HPDE6-E6E7 (cell line): ENCODE measurements at regions not wholly inside any gene's neighbourhood (a gene's known extent, or its start where the extent isn't known, plus 50 kb on each side); places are given as distances from the start of the nearest gene placed in this dataset.
"Not testable (repeated sequence)": the region's sequence is repeated elsewhere in the genome, so short reads cannot be mapped to it uniquely, and the experiment has no call there.

Experiments
- DNase-seq: peaks from one replicate; pipeline ENCODE4 v3.0.0; 2011; ENCODE audit warnings: missing footprints; ENCODE audit errors: extremely low spot score

DNA sequence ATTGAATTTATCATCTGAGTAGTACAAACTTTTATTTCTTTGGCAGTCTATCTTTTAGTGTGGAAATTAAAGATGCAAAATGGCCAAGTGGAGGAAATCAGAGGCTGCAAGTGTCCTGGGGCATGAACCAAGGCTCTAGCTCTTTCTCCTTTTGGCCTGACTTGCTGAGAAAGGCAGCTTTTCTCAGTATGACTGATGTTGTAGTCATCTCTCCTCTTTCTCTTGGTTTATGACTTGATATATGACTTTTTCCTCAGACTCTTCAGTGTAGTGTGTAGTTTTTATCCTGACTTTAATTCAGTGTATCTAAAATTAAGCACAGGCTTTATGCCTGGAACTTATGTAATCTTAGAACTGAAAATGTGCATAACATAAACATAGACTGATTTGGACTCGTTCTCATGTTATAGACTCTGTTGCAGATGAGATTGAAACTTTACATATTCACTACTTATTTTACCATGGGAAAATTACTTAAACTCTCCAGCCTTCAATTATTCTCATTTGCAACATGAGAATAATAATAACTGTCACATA is 65.7 kb downstream of the SLITRK5 start:
- no peak for DNase-seq

DNA sequence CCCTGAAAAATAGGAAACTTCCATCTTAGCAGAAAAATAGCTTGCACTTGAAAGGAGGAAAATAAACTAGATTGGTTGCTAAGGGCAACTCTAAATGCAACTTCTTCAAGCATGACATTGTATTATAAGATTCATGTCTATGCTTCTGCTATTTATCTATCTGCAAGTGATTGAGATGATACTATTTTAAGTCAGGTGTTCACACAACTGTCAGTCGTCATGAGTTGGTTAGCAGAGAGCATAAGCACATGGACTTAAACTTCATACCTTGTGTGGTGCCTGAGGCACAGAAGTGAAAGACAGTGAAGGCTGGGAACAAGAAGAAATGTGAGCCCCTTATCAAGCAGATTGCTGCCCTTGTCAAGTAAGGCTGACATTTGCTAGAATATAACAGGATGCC is 82.9 kb downstream of the SLITRK5 start:
- DNase-seq: no peak

DNA sequence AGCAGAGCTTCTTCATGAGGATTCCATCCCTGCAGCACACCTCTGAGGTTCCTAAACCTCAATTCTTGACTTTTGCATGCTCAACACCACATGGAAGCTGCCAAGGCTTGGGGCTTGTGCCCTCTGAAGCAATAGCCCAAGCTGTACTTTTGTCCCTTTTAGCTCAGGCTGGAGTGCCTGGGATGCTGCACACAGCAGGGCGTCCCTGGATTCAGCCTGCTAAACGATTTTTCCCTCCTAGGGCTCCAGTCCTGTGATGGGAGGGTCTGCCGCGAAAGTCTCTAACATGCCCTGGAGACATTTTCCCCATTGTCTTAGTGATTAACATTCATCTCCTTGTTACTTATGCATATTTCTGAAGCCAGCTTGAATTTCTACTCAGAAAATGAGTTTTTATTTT is 98.3 kb downstream of the SLITRK5 start:
- DNase-seq: no peak

DNA sequence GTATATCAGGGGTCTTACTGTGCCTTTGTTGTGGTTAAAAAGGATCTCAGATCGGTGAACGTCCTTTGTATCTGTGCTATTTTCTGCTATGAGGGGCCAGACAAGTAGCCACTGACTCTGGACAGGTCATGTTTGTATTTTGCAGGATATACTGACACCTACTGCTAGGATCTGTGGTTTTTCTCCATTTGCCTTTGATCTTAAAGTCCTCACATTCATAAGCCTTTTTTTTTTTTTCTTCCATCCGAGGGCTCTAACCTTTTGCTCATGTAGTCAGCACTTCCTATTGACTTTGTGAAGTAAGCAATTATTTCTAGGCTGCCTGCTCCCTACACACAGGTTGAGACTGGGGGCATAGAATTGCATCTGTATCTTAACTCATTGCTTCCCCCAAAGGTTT is 106.2 kb downstream of the SLITRK5 start:
- DNase-seq: no peak

DNA sequence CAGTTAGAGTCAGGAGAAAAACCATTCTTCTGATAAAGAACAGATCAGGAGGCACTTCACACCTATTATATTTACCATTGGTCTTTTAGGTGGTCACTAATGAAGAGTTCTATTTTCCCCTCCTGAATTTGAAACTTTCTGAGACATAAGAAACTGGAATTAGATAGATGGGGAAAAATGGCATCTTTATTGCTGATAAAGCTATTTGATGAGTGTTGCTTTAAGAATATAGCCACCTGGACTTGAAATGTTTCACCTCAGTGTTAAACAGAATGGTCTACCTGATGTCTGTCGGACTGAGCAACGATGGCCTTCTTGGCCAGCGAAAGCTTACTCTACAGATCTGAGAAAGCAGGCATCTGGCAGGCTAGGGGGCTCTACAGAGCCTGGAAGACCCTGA is 107.0 kb downstream of the SLITRK5 start:
- DNase-seq: no peak

DNA sequence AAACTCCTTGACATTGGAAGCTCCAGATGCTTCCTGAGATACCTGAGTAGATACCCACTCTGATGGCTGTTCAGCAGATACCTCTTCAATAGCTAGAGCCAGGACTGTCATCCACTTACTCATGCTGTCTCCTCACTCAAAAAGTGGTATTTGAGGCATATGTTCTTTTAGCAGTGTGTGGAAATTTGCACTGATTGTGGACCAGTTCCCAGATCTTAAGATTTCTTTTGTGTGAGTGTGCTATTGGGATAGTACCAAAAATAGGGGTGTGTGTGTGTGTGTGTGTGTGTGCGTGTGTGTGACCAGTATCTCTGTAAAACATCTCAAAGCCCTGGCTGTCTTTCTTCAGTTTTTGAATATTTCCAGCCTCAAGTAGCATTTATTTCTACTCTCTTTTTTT is 108.3 kb downstream of the SLITRK5 start:
- DNase-seq: no peak

DNA sequence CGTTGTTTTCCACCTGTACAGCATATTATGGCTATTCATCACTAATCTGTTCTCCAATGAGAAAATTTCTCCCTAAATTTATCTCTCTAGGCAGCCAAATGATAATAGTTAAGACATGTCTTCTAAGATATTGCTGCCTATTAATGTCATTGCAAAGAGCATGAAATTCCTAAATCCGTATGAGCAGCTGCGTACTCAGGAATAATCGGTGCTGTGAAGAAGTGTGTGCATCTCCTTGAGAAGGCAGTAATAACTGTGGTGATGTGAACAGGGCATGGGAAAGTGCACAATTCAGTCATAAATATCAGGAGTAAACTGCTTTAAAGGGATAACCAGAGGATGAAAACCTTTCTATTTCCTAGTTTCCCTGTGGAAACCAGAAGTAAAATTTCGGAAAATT is 112.2 kb downstream of the SLITRK5 start:
- no peak for DNase-seq

DNA sequence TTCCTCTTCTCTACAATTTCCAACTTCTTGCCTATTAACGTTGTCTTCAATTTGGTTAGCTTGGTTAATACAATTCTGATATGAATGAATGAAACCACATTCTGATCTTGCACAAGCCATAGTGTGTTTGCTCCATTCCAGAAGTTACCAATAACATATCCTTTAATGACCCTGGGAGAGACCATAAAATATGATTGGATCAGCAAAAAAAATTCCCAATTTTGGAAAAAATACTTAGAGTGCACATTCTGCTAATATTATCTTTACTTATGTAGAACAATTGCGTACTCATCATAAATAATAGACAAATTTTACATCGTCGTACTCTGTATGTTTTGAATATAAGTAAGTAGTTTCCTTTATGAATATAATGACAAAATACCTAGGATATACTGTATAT is 117.2 kb downstream of the SLITRK5 start:
- no peak for DNase-seq

DNA sequence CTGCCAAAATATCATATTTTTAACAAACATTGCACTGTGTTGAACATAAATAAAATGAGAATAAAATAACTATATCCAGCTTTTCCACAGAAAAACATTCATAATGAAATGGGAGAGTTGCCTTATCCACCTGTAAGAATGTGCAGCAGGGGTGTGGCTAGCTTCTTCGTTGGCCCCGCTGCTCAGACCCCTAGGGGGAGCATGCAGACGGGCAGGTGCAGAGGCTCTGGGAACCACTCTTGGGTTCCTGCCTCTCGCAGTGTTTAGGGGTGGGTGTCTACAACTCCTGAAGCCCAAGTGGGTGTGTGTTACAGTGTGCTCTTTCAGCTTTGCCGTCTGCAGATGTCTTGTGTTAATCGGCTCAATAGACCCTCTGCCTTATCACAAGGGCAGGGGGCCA is 121.7 kb downstream of the SLITRK5 start:
- no peak for DNase-seq

DNA sequence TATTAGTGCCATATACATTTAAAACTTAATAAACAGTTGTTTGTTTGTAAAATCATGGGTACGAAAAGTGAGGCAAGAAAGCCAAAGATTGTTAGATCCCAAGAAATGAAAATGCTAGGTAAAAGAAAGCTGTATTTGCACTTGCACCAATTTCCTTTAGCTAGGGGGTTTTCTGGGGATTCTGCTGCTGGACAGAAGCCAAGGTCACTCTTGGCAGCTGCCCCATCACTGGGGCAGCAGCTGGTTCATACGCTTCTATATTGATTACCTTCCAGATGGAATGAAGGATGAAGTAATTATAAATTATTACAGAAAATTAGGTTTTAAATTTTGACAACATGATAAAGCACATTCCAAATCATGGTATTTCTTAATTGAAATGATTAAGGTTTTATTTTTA is 127.4 kb downstream of the SLITRK5 start:
- DNase-seq: no peak

DNA sequence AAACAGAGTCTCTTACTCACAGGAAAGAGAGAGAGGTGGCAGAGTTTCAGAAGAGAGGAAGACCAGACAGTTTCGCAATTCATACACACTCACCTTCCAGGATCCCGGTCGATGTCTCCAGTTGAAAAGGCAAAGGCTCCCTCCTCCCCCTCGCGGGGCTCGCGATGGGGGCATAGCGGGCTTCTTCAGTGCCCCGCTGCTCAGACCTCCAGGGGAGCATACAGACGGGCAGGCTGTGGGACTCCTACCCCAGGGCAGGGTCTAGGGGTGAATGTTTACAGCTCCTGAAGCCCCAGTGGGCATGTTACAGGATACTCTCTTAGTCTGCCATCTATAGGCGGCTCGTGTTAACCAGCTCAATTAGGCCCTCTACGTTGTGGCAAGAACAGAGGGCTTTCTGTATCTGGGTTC is 139.2 kb downstream of the SLITRK5 start:
- no peak for DNase-seq

DNA sequence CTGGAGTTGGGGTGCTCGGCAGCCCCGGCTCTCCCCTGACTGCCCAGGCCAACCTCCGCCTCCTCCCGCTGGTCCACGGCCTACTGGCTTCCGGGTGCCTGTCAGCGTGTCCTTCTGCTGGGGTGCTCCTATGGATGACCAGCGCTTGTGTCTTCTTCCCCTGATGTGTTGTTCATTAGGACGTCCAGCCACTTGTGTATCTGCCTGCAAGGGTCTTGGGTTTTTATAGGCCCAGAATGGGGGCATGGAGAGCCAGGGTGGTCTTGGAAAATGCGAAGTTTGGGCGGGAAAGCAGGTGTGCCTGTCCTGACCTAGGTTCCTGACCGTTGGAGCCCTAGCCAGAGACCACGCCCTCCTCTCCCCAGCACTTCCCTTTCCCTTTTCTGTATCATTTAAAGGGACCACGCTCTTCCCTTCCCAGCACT is 139.8 kb downstream of the SLITRK5 start:
- DNase-seq: no peak

DNA sequence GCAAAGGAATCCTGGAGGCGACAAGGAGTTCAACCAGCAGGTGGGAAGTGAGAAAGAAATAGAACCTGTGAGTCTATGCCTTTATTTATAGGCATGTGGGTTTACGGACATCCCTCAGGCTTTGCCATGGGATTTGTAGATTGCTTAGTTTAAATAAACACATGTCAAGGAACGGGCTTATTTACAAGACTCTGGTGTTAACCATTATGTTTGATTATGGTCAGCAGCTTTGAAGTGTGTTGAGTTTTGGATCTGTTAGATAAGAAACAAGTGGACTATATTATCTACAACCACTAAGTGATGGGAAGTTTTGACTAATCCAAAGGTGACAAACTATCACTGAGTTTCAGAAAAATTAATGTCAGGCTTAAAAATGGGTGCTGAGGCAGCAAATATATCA is 143.2 kb downstream of the SLITRK5 start:
- DNase-seq: no peak

DNA sequence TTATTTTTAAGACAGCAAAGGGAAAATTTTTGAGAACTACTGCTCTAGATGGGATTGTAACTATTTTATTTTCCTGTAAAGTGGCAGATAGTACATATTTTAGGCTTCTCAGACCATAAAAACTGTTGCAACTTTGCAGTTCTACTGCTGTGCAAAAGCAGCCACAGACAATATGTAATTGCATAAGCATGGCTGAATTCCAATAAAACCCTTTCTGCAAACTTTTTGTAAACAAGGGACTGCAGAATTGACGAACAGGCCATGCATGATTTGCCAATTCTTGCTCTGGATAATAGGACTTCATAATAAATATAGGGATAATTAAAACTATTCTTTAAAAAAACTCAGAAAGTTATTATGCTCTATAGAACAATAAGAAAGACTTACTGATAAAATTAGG is 149.1 kb downstream of the SLITRK5 start:
- DNase-seq: no peak

DNA sequence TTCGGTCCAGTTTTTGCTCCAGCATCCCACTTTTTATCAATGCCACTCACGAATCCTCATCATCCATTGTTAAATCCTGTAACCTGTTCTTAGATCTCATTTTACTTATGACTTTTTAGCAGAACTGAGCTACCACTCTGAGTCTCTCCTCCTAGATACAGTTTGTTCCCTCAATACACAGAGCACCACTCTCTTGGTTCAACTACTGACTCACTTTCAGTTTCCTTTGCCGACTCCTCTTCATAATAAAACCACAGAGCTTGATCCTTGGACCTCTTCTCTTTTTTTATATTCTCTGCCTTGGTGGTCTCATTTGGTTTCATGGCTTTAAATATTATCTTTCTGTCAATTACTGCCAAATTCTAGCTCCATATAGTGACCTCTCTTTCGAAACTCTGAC is 150.3 kb downstream of the SLITRK5 start:
- DNase-seq: no peak

DNA sequence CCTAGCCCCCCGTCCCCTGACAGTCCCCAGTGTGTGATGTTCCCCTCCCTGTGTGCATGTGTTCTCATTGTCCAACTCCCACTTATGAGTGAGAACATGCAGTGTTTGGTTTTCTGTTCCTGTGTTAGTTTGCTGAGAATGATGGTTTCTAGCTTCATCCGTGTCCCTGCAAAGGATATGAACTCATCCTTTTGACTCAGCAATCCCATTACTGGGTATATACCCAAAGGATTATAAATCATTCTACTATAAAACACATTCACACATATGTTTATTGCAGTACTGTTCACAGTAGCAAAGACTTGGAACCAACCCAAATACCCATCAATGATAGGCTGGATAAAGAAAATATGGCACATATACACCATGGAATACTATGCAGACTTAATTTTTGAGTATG is 155.1 kb downstream of the SLITRK5 start:
- DNase-seq: not testable (repeated sequence)

DNA sequence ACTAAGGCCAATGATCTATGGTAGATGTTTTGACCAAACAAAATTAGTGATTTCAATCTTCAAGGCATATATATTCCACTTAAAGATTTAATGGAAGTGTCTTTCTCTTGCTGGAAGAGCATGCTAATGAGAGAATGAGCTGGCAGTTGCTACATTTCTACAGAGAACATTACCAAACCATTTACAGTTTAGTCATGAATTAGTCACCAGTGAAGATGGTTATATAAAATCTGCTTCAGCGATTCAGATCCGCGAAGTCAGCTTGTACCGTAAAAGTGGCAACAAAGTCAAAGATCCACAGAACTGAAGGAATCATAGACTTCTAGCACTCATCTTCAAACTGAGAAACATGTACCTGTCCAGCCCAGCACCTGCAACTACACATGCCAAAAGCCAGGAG is 156.3 kb downstream of the SLITRK5 start:
- peak; percentile 9 for DNase-seq

DNA sequence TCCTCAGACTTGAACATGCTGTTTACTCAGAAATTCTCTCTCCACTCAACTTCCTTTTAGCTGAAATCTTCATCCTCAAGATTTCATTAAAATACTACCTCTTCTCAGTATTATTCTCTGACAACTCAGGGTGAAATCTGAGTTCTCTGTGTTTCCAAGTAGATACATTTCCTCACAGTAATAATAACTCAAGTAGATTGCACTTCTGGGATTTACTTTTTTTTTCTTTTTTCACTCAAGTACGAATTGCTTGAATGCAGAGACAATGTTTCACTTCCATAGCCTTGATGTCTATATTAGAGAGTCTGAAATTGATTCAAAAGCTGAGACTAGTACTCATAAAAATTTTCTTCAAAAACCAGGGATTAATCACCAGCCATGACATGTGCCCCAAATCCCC is 166.4 kb downstream of the SLITRK5 start:
- DNase-seq: no peak

DNA sequence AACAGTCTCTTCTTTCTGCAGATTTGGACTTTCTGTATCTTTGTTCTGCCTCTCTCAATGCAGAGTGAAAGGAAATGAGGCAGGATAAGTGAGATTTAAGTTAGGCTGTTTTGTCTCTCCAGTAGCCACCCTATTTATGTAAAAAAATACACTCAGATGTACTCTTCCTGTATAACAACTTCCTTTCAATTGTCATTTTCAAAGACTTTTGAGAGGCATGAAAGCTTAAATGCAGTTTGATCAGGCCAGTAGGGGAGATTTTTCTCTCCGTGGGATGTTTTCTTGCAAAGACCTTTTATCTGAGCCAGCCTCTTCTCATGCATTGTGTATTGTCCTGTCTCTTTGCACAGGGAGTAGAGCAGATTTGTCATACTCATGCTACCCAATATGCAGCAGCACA is 166.8 kb downstream of the SLITRK5 start:
- no peak for DNase-seq

DNA sequence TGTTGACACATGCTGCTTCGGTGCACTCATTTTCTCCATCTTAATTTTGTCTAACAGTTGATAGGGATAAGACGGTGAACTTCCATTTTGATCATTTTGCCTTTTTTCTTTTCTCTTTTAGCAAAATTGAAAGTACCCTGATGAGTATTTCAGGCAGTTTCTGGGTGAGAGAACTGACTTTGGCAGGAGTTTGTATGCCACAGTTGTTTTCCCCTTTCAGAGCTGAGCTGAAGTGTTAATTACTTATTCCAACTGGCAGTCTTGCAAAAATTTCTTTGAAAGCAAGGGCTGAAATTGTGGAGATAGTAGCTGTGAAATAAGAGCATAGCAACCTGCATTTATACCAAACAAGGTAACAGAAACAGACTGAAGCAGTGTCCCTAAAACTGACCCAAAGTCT is 180.2 kb downstream of the SLITRK5 start:
- no peak for DNase-seq

DNA sequence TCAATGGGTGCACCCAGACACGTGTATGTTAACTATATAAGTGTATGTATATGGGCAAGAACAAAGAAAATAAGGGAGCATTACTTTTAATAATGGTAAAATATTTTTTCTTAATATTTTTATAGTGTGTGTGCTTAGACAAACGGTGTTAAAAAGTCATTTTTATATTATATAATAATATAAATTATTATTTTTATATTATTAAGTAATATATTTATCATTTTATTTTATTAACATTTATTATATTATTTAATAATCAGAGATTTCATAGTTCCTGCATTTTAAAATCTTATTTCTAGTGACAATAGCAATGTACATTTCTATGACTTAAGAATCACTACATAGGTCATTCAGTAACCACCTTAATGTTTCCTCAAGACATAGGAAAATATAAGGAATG is 184.4 kb downstream of the SLITRK5 start:
- no peak for DNase-seq

DNA sequence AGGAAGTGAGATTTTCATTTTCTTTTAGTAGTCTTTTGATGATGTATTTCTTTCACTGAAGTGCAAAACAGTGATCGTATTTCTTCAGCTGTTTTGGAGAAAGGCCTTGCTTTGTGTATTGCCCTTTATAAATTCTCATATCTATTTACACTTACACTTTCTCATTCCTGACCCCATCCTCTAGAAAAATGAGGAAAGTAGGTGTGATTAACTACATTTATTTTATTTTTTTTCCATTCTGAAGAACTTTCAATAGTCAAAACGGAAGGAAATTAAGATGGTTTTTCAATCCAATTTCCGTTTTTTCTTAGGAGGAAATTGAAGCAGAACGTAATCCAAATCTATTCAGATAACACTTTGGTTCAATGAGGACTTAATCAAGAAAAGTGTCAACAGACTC is 188.1 kb downstream of the SLITRK5 start:
- DNase-seq: no peak

DNA sequence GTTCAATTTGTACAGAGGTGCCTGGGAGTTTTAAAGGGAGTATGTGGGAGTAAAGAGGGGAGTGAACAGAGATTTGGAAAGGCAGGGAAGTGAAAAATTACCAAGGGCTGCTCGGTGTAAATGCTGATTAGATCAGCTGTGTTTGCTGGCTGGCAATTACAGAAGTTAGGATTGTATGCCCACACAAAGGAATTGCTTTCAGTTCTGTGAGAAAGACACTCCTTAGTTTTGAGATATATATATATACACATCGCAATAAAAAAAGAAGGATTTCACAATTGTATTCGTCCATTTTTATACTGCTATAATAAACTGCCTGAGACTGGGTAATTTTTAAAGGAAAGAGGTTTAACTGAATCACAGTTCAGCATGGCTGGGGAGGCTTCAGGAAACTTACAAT is 196.3 kb downstream of the SLITRK5 start:
- DNase-seq: no peak

DNA sequence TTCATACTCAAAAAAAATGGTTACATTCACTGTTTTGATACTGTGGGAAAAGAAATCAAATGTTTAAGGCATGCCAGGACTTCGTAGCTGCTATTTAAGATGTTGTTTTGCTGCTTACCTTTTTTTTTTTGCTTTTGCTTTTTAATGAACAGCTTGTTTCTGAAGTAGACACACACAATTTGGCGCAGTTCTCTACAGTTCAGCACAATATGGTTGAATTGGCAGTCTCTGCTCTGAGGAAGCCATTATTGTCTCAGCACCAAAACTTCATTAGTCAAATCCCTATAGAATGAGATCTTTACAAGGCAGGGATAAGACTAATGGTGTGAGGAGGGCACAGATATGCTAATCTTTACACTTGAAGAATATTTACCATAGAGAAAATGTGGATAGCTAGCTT is 197.6 kb downstream of the SLITRK5 start:
- DNase-seq: no peak

DNA sequence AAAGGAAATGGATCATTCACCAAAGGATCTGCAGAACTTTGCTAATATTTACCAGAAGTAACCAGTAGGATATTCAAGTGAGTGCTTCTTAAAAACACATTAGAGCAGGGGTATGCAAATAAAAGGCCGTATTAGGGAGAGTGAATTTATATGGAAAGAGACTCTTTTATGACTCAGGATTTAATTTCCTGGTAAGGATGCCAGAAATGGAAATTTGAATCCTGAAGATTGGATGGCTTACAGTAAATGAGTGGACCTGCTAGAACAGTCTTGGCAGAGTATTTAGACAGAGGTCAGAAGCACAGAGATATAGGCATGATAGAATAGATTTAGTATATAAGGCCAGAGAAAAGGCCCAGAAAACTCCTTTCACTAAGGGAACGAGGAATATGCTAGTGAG is 201.6 kb downstream of the SLITRK5 start:
- DNase-seq: no peak
